Stomach (tissue), 4 donors: ENCODE measurements at regions not wholly inside any gene's neighbourhood (a gene's known extent, or its start where the extent isn't known, plus 50 kb on each side); places are given as distances from the start of the nearest gene placed in this dataset.

ENCODE experiments used
- EP300 ChIP-seq: sonication (generic); formaldehyde crosslinking; IDR thresholded peaks from one replicate; pipeline ENCODE4 v1.6.1; 2017; ENCODE audit warnings: antibody characterized with exemption
- POLR2A ChIP-seq, 4 donors: fragments of 450-650 bp; IDR thresholded peaks; one replicate each; pipeline ENCODE4 v1.6.1; 2016; ENCODE audit warnings: antibody characterized with exemption in 4 of 4, control low read depth in 2 of 4, mild to moderate bottlenecking in 1 of 4, moderate library complexity in 1 of 4
- TF ChIP-seq, protein P1 (sequence below), 7 experiments: fragments of 450-650 bp in 4 of 7; fragments of 200-600 bp in 3 of 7; sonication (generic) in 3 of 7; IDR thresholded peaks; one replicate each; pipeline ENCODE4 v1.5.1; 2016 to 2019; ENCODE audit warnings: antibody characterized with exemption in 7 of 7, control low read depth in 2 of 7, mild to moderate bottlenecking in 1 of 7

DNA sequence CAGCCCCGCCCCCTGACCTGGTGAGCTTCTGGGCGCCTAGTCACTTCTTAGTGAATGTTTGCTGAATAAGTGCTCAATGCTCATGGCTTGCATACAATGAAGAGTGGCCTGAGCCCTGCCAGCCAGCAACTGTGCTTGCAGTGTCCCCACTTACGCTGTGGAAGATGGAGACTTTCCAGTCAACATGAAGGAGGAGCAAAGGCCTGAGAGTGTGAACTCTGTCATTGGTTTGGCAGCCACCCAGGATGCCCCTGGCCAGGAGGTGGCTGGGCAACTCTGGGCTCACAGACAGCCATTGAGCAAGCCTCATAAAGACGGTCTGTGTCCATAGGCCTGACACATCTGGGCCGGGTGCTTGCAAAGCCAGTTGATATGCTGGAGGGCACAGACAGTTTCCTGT, 72.1 kb upstream of the MAMLD1 start:
- TF ChIP-seq EP300 (no peak), POLR2A (IDR thresholded peaks at IDR 0.05) (no peak)
- TF ChIP-seq, protein P1, sequence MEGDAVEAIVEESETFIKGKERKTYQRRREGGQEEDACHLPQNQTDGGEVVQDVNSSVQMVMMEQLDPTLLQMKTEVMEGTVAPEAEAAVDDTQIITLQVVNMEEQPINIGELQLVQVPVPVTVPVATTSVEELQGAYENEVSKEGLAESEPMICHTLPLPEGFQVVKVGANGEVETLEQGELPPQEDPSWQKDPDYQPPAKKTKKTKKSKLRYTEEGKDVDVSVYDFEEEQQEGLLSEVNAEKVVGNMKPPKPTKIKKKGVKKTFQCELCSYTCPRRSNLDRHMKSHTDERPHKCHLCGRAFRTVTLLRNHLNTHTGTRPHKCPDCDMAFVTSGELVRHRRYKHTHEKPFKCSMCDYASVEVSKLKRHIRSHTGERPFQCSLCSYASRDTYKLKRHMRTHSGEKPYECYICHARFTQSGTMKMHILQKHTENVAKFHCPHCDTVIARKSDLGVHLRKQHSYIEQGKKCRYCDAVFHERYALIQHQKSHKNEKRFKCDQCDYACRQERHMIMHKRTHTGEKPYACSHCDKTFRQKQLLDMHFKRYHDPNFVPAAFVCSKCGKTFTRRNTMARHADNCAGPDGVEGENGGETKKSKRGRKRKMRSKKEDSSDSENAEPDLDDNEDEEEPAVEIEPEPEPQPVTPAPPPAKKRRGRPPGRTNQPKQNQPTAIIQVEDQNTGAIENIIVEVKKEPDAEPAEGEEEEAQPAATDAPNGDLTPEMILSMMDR (IDR thresholded peaks at IDR 0.05) = no peak
